WTC11 (cell line): ENCODE measurements at regions not wholly inside any gene's neighbourhood (a gene's known extent, or its start where the extent isn't known, plus 50 kb on each side); places are given as distances from the start of the nearest gene placed in this dataset.

Experiments used
- AFF4 ChIP-seq: sonication (generic); formaldehyde crosslinking; IDR thresholded peaks from 2 replicates; pipeline ENCODE4 v1.8.1; 2023; ENCODE audit warnings: mild to moderate bottlenecking, missing genetic modification reagents, borderline replicate concordance
- AR ChIP-seq: fragments of 250-450 bp; sonication (Bioruptor Pico); IDR thresholded peaks from 2 replicates; pipeline ENCODE4 v1.9.0; 2021; ENCODE audit warnings: mild to moderate bottlenecking
- ARID4B ChIP-seq: sonication (generic); formaldehyde crosslinking; IDR thresholded peaks from 2 replicates; pipeline ENCODE4 v1.8.0; 2023; ENCODE audit warnings: missing genetic modification reagents, mild to moderate bottlenecking, borderline replicate concordance
- E2F1 ChIP-seq: sonication (generic); formaldehyde crosslinking; IDR thresholded peaks from 2 replicates; pipeline ENCODE4 v1.8.0; 2022; ENCODE audit warnings: mild to moderate bottlenecking, missing genetic modification reagents
- FOXJ3 ChIP-seq: sonication (generic); formaldehyde crosslinking; IDR thresholded peaks from 2 replicates; pipeline ENCODE4 v1.9.0; 2021; ENCODE audit warnings: missing genetic modification reagents, mild to moderate bottlenecking, borderline replicate concordance
- GRHL2 ChIP-seq: fragments of 250-450 bp; sonication (Bioruptor Pico); IDR thresholded peaks from 2 replicates; pipeline ENCODE4 v1.8.0; 2022; ENCODE audit warnings: mild to moderate bottlenecking, moderate library complexity; ENCODE audit not compliant: insufficient replicate concordance, severe bottlenecking
- GTF2I ChIP-seq: fragments of 250-450 bp; sonication (Bioruptor Pico); conservative IDR thresholded peaks from 2 replicates; pipeline ENCODE4 v1.4.0; 2021; ENCODE audit warnings: mild to moderate bottlenecking
- PREB ChIP-seq: sonication (generic); formaldehyde crosslinking; IDR thresholded peaks from 2 replicates; pipeline ENCODE4 v1.8.1; 2022; ENCODE audit warnings: mild to moderate bottlenecking, missing genetic modification reagents, moderate library complexity, borderline replicate concordance
- TCF7 ChIP-seq: sonication (generic); formaldehyde crosslinking; IDR thresholded peaks from 2 replicates; pipeline ENCODE4 v1.8.0; 2022; ENCODE audit warnings: mild to moderate bottlenecking, low read depth, missing genetic modification reagents, moderate library complexity
- ZNF138 ChIP-seq: sonication (generic); formaldehyde crosslinking; conservative IDR thresholded peaks from 2 replicates; pipeline ENCODE4 v1.8.1; 2022; ENCODE audit warnings: mild to moderate bottlenecking, moderate library complexity, missing genetic modification reagents
- ZNF281 ChIP-seq: sonication (generic); formaldehyde crosslinking; IDR thresholded peaks from 2 replicates; pipeline ENCODE4 v1.8.0; 2023; ENCODE audit warnings: mild to moderate bottlenecking, missing genetic modification reagents
- ZNF317 ChIP-seq: sonication (generic); formaldehyde crosslinking; IDR thresholded peaks from 2 replicates; pipeline ENCODE4 v1.8.1; 2023; ENCODE audit warnings: low read depth, mild to moderate bottlenecking, moderate library complexity, missing genetic modification reagents, borderline replicate concordance
- ZNF425 ChIP-seq: fragments of 250-450 bp; sonication (Bioruptor Pico); conservative IDR thresholded peaks from 2 replicates; pipeline ENCODE4 v1.9.0; 2021; ENCODE audit warnings: mild to moderate bottlenecking

- TF ChIP-seq ARID4B (CRISPR knock-in tag), result no peak
- no peak for TF ChIP-seq E2F1
- no peak for TF ChIP-seq ZNF425
- no peak for TF ChIP-seq ZNF281 (CRISPR knock-in tag)
- no peak for TF ChIP-seq GTF2I (CRISPR knock-in tag)
- no peak for TF ChIP-seq GRHL2 (CRISPR knock-in tag)
- no peak for TF ChIP-seq TCF7 (CRISPR knock-in tag)
- TF ChIP-seq ZNF138 (CRISPR knock-in tag), result no peak
- TF ChIP-seq ZNF317, result no peak
- no peak for TF ChIP-seq AR (CRISPR knock-in tag)
- no peak for TF ChIP-seq AFF4 (CRISPR knock-in tag)
- TF ChIP-seq FOXJ3 (CRISPR knock-in tag), result no peak
- TF ChIP-seq PREB (CRISPR knock-in tag), result no peak
- TF ChIP-seq, all 79 proteins: peak for 0
Measured at GRCh38 chr2:12256206-12256605, 460.5 kb upstream of the TRIB2 start (continued).
